Stimulated activated CD4-positive, alpha-beta T cell treated with anti-CD3 and anti-CD28 coated beads, Interleukin-12 subunit alpha, Interleukin-12 subunit beta, amount 100 ng/mL, for 24 hours (primary cell): ENCODE measurements at regions not wholly inside any gene's neighbourhood (a gene's known extent, or its start where the extent isn't known, plus 50 kb on each side); places are given as distances from the start of the nearest gene placed in this dataset.

Experiments used
- DNase-seq, 2 experiments: peaks; one replicate each; pipeline ENCODE4 v3.0.0-alpha.2; 2020; ENCODE audit warnings: low read depth in 2 of 2

- no peak for DNase-seq
Observed at GRCh38 chr14:101193845-101194372, 290.4 kb upstream of the RTL1 start.

GRCh38 chr14:101194373-101195308 lies 291.1 kb upstream of the RTL1 start:
- no peak for DNase-seq

GRCh38 chr14:101195309-101195901 lies 291.9 kb upstream of the RTL1 start:
- no peak for DNase-seq

- no peak for DNase-seq
Observed at GRCh38 chr14:101196051-101196712, 292.7 kb upstream of the RTL1 start.

GRCh38 chr14:101196795-101197590 lies 293.5 kb upstream of the RTL1 start:
- DNase-seq = no peak

GRCh38 chr14:101197595-101198397 lies 294.3 kb upstream of the RTL1 start:
- no peak for DNase-seq

GRCh38 chr14:101198398-101199027 lies 295.0 kb upstream of the RTL1 start:
- DNase-seq = no peak

- DNase-seq = no peak
Observed at GRCh38 chr14:101199028-101199770, 295.7 kb upstream of the RTL1 start.

GRCh38 chr14:101200008-101200649 lies 296.6 kb upstream of the RTL1 start:
- DNase-seq = no peak

- no peak for DNase-seq
Observed at GRCh38 chr14:101200650-101201516, 297.4 kb upstream of the RTL1 start.

GRCh38 chr14:101201535-101202151 lies 298.1 kb upstream of the RTL1 start:
- DNase-seq = no peak

GRCh38 chr14:101202627-101203404 lies 299.3 kb upstream of the RTL1 start:
- no peak for DNase-seq

GRCh38 chr14:101206556-101206955 lies 303.0 kb upstream of the RTL1 start:
- DNase-seq = no peak

GRCh38 chr14:101207041-101207440 lies 303.5 kb upstream of the RTL1 start:
- DNase-seq = no peak

- no peak for DNase-seq
Observed at GRCh38 chr14:101207897-101208296, 304.4 kb upstream of the RTL1 start.

- no peak for DNase-seq
Observed at GRCh38 chr14:101209594-101209993, 306.1 kb upstream of the RTL1 start.

GRCh38 chr14:101215266-101215665 lies 311.7 kb upstream of the RTL1 start:
- DNase-seq = no peak
